Lower leg skin (tissue), 4 donors: ENCODE measurements at regions not wholly inside any gene's neighbourhood (a gene's known extent, or its start where the extent isn't known, plus 50 kb on each side); places are given as distances from the start of the nearest gene placed in this dataset.

Experiments
- DNase-seq, 2 donors: peaks; one replicate each; pipeline ENCODE4 v3.0.0-alpha.2; 2019; ENCODE audit warnings: low spot score in 2 of 2
- H3K4me3 ChIP-seq: fragments of 200-600 bp; sonication (generic); 2 replicates; pipeline ENCODE4 v1.5.1; 2017; ENCODE audit warnings: mild to moderate bottlenecking, low read depth; ENCODE audit not compliant: poor library complexity, severe bottlenecking
- POLR2A ChIP-seq, 2 donors: fragments of 450-650 bp; IDR thresholded peaks; one replicate each; pipeline ENCODE4 v1.6.1; 2016 to 2017; ENCODE audit warnings: antibody characterized with exemption in 2 of 2, mild to moderate bottlenecking in 1 of 2, moderate library complexity in 1 of 2
- WGBS, 2 donors: methylation state at CpG; one replicate each; pipeline ENCODE4 v1.1.5; 2018; 5-methylcytosine and 5-hydroxymethylcytosine counted together
- intact Hi-C: fragments of 100-400 bp; cut with DNase I; formaldehyde crosslinking; loops from one replicate; pipeline ENCODE4 v1.15.0; 2023; ENCODE audit warnings: low total_unique reads
- TF ChIP-seq, protein P1 (sequence below), 3 donors: fragments of 450-650 bp; IDR thresholded peaks; one replicate each; pipeline ENCODE4 v1.5.1; 2016; ENCODE audit warnings: antibody characterized with exemption in 3 of 3, mild to moderate bottlenecking in 3 of 3, moderate library complexity in 2 of 3

DNA sequence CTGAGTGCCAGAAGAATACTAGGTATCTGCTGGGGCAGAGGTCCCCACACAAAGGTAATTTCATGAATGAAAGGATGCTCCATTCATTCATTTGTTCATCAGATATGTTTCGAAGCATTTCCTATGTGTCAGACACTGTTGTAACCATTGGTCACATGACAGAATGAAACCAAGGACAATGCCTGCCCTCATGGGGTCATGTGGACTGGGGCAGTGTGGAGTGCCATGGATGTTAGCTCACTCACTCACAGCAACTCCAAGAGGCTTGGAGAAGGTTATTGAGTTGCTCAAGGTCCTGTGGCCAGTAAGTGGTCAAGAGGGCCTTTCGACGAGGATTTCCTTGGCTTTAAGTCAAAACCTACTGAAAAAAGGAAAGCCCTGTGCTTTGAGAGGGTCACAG is 223.5 kb downstream of the ARHGAP12 start:
- no peak for DNase-seq
- H3K4me3 ChIP-seq: no peak overlapping the region
- 81 to 91% methylated on average over 3 of the region's 3 CpGs for WGBS, 2 donors
- intact Hi-C loops: no loop called here
- TF ChIP-seq, protein P1, sequence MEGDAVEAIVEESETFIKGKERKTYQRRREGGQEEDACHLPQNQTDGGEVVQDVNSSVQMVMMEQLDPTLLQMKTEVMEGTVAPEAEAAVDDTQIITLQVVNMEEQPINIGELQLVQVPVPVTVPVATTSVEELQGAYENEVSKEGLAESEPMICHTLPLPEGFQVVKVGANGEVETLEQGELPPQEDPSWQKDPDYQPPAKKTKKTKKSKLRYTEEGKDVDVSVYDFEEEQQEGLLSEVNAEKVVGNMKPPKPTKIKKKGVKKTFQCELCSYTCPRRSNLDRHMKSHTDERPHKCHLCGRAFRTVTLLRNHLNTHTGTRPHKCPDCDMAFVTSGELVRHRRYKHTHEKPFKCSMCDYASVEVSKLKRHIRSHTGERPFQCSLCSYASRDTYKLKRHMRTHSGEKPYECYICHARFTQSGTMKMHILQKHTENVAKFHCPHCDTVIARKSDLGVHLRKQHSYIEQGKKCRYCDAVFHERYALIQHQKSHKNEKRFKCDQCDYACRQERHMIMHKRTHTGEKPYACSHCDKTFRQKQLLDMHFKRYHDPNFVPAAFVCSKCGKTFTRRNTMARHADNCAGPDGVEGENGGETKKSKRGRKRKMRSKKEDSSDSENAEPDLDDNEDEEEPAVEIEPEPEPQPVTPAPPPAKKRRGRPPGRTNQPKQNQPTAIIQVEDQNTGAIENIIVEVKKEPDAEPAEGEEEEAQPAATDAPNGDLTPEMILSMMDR (IDR thresholded peaks at IDR 0.05): no peak

DNA sequence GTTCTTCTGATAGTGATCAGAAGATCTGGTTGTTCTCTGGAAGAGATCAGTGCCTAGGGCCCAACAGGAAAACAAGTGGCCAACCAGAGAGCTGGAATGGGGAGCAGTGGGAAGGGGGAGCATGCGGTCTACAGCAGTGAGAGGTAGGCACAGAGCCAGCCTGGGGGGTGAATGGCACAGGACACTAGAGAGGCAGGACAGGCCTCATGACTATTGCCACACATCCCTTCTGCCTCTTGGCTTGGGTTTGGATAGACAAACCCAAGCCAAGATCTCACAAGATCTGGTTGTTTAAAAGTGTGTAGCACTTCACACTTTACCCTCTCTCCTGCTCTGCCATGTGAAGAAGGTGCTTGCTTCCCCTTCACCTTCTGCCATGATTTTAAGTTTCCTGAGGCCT is 224.4 kb downstream of the ARHGAP12 start:
- H3K4me3 ChIP-seq: no peak overlapping the region
- TF ChIP-seq, protein P1 (IDR thresholded peaks at IDR 0.05): no peak
- no peak for TF ChIP-seq POLR2A (IDR thresholded peaks at IDR 0.05)
- peak; percentile 52 to 96 for DNase-seq
- WGBS, 2 donors: 62 to 85% methylated on average over 1 of the region's 1 CpG
- intact Hi-C loops: no loop called here

DNA sequence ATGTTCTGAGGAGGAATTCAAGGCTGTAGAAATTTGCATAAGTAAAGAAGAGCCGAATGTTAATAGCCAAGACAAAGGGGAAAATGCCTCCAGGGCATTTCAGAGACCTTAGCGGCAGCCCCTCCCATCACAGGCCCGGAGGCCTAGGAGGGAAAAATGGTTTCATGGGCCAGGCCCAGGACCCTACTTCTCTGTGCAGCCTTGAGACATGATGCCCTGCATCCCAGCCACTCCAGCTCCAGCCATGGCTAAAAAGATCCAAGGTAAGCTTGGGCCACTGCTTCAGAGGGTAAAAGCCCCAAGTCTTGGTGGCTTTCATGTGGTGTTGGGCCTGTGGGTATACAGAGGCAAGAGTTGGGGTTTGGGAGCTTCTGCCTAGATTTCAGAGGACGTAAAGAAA is 225.7 kb downstream of the ARHGAP12 start:
- DNase-seq: no peak
- no peak overlapping the region for H3K4me3 ChIP-seq
- TF ChIP-seq, protein P1 (IDR thresholded peaks at IDR 0.05): no peak
- intact Hi-C loops: no loop called here
- 67 to 81% methylated on average over 4 of the region's 4 CpGs for whole genome bisulfite sequencing, 2 donors

DNA sequence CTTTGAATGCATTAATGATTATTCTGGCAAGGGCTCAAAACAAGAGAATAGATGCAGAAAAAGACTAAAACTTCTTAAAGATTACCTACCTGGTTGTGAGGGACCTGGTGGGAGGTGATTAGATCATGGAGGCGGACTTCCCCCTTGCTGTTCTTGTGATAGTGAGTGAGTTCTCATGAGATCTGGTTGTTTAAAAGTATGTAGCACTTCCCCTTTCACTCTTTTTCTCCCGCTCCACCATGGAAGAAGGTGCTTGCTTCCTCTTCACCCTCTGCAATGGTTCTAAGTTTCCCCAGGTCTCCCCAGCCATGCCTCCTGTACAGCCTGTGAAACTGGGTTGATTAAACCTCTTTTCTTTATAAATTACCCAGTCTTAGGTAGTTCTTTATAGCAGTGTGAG is 226.6 kb downstream of the ARHGAP12 start:
- intact Hi-C loops: no loop called here
- no peak overlapping the region for H3K4me3 ChIP-seq
- WGBS, 2 donors: 87% methylated on average over 2 of the region's 2 CpGs
- no peak for TF ChIP-seq POLR2A (IDR thresholded peaks at IDR 0.05)
- TF ChIP-seq, protein P1 (IDR thresholded peaks at IDR 0.05): no peak
- no peak for DNase-seq

DNA sequence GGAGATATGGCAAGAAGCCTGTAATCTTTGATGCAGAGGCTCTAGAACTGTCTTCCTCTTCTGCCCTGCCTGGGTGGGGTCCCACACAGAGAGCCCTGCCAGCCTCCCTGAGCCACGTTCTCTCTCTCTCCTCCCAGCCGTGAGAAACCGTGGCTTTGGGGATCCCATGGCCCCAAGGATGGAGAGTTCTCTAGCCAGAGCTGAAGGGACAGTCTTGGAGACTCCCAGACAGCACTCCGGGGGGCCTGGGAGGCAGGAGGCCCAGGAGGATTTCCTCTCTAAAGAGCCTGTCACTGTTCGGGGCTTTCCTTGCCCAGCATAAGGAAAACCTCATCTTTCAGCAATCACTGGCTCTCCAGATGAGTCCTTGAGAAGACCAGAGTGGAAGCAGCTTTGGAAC is 227.1 kb downstream of the ARHGAP12 start:
- TF ChIP-seq, protein P1 (IDR thresholded peaks at IDR 0.05): no peak
- no peak for TF ChIP-seq POLR2A (IDR thresholded peaks at IDR 0.05)
- DNase-seq: no peak
- 43 to 53% methylated on average over 5 of the region's 5 CpGs for WGBS, 2 donors
- intact Hi-C loops: no loop called here
- no peak overlapping the region for H3K4me3 ChIP-seq

DNA sequence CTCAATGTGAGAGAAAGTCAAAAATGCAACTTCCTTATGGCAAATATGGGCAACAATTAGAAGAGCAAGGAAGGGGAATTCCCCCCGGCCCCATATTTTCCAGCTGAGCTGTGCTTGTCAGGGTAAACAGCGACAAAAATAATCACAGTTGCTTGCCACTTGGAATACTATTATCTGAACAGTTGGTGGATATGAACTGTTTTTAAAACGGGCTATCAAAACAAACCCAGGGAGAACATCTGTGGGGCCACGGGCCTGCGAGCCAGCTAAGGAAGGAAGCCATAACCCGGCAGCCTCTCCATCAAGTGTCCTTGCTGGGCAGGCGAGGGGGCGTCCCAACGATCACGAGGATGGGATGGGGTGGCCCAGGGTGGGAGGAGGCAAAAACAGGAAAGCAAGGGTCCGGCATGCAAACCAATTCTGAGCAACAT is 228.4 kb downstream of the ARHGAP12 start:
- no peak for DNase-seq
- no peak overlapping the region for H3K4me3 ChIP-seq
- TF ChIP-seq, protein P1 (IDR thresholded peaks at IDR 0.05): no peak
- TF ChIP-seq POLR2A (IDR thresholded peaks at IDR 0.05): no peak
- WGBS, 2 donors: 66 to 67% methylated on average over 11 of the region's 11 CpGs
- intact Hi-C loops: no loop called here
